OCI-LY1 (cell line): ENCODE measurements at regions not wholly inside any gene's neighbourhood (a gene's known extent, or its start where the extent isn't known, plus 50 kb on each side); places are given as distances from the start of the nearest gene placed in this dataset.

Experiments
- CTCF ChIP-seq: fragments of 200-600 bp; sonication (generic), shearing (Covaris generic); IDR thresholded peaks from 2 replicates; pipeline ENCODE4 v1.5.1; 2017; ENCODE audit warnings: mild to moderate bottlenecking, antibody characterized with exemption, low read length, moderate library complexity, mixed read lengths
- EZH2 ChIP-seq: fragments of 200-600 bp; sonication (generic), shearing (Covaris generic); IDR thresholded peaks from 2 replicates; pipeline ENCODE4 v1.8.0; 2017; ENCODE audit warnings: borderline replicate concordance, mixed run types, mild to moderate bottlenecking, antibody characterized with exemption, low read length, moderate library complexity, mixed read lengths

DNA sequence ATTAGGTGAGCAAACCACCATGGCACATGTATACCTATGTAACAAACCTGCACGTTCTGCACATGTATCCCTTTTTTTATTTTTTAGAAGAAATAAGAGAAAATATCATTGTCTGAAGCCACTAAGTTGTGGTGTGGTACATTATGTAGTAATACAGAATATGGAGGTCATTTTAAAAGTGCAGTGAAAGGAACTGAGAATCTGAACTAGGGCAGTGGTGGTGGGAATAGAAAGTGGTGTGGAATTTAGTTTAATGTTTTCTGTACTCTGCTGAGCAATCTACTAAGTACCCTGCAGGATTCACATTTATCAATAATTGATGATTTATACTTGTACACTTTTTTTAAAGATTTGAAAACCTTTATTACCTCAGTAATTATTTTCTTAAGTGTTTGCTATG is 283.5 kb downstream of the CHL1 start:
- TF ChIP-seq CTCF (no peak), EZH2 (no peak)
